AG09319 (cell line): ENCODE measurements at regions not wholly inside any gene's neighbourhood (a gene's known extent, or its start where the extent isn't known, plus 50 kb on each side); places are given as distances from the start of the nearest gene placed in this dataset.

Source experiments
- DNase-seq: peaks from one replicate; pipeline ENCODE4 v3.0.0-alpha.2; 2010; ENCODE audit warnings: low read depth; ENCODE audit errors: extremely low read depth
- CTCF ChIP-seq: IDR thresholded peaks from 2 replicates; pipeline ENCODE4 v1.5.1; 2011; ENCODE audit warnings: low read depth, mild to moderate bottlenecking, inconsistent platforms, low read length, moderate library complexity

- no peak for DNase-seq
- TF ChIP-seq CTCF: no peak
Measured at GRCh38 chr15:91476861-91477260, 376.6 kb upstream of the SLCO3A1 start.

GRCh38 chr15:91478717-91479191 is 374.8 kb upstream of the SLCO3A1 start:
- no peak for TF ChIP-seq CTCF
- DNase-seq: no peak

- no peak for DNase-seq
- no peak for TF ChIP-seq CTCF
Measured at GRCh38 chr15:91480426-91480825, 373.1 kb upstream of the SLCO3A1 start.

- DNase-seq: no peak
- no peak for TF ChIP-seq CTCF
Measured at GRCh38 chr15:91482799-91483198, 370.7 kb upstream of the SLCO3A1 start.

GRCh38 chr15:91484141-91484540 is 369.4 kb upstream of the SLCO3A1 start:
- no peak for TF ChIP-seq CTCF
- DNase-seq: no peak

- DNase-seq: no peak
- TF ChIP-seq CTCF: no peak
Measured at GRCh38 chr15:91488452-91488851, 365.1 kb upstream of the SLCO3A1 start.

GRCh38 chr15:91490211-91490610 is 363.3 kb upstream of the SLCO3A1 start:
- DNase-seq: no peak
- no peak for TF ChIP-seq CTCF
